Adrenal gland (tissue), 5 donors: ENCODE measurements at regions not wholly inside any gene's neighbourhood (a gene's known extent, or its start where the extent isn't known, plus 50 kb on each side); places are given as distances from the start of the nearest gene placed in this dataset.

Experiments used
- CTCF ChIP-seq, 6 experiments: fragments of 450-650 bp in 4 of 6; fragments of 200-600 bp in 2 of 6; sonication (generic) in 1 of 6; IDR thresholded peaks; 1 replicate in 5 of 6; 2 replicates in 1 of 6; pipeline versions ENCODE4 v1.5.1 to v1.8.0; 2016 to 2021; ENCODE audit warnings: antibody characterized with exemption in 6 of 6, mild to moderate bottlenecking in 2 of 6, moderate library complexity in 1 of 6
- POLR2A ChIP-seq, 2 donors: fragments of 450-650 bp; IDR thresholded peaks; one replicate each; pipeline ENCODE4 v1.6.1; 2017; ENCODE audit warnings: antibody characterized with exemption in 2 of 2, mild to moderate bottlenecking in 2 of 2, moderate library complexity in 1 of 2
- donor health status: DM: no; HTN: no; CAD: no.

DNA sequence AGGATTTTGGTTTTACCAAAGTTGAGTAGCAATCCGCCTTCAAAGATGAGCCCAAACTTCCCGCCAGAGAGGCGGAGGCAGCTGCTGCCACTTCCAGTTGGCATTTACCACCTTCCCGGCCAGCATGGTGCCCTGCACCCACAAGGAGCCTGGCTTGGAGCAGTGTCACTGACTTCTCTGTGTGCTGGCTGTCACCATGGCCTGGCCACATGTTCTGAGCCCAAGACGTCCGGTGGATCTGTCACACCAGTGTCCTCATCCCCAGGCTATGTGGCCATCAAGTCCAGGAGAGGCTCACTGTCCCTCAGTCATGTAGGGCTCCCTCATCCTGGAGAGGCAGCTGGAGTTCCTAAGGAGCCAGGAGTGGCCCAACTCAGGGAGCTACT lies 100.6 kb downstream of the ACKR3 start:
- TF ChIP-seq CTCF (IDR thresholded peaks at IDR 0.05) = no peak
- no peak for TF ChIP-seq POLR2A (IDR thresholded peaks at IDR 0.05)
